SK-N-SH treated with all-trans-retinoic acid at 6 μM for 48 hours (cell line): ENCODE measurements at regions not wholly inside any gene's neighbourhood (a gene's known extent, or its start where the extent isn't known, plus 50 kb on each side); places are given as distances from the start of the nearest gene placed in this dataset.

ENCODE experiments used
- ARNTL ChIP-seq: fragments of 450-650 bp; formaldehyde crosslinking; IDR thresholded peaks from 2 replicates; pipeline ENCODE4 v1.5.0; 2020; ENCODE audit warnings: low read depth, mild to moderate bottlenecking, moderate library complexity, borderline replicate concordance
- BACH2 ChIP-seq: fragments of 250-450 bp; sonication (Bioruptor Pico); IDR thresholded peaks from 2 replicates; pipeline ENCODE4 v1.9.0; 2021; ENCODE audit warnings: mild to moderate bottlenecking, borderline replicate concordance
- GLIS3 ChIP-seq: fragments of 250-450 bp; sonication (Bioruptor Pico); IDR thresholded peaks from 2 replicates; pipeline ENCODE4 v1.5.0; 2020; ENCODE audit warnings: mild to moderate bottlenecking, moderate library complexity
- ISL1 ChIP-seq: fragments of 250-450 bp; sonication (Bioruptor Pico); IDR thresholded peaks from 2 replicates; pipeline ENCODE4 v2.1.2; 2022; ENCODE audit warnings: mild to moderate bottlenecking, moderate library complexity
- OSR1 ChIP-seq: fragments of 250-450 bp; sonication (Bioruptor Pico); IDR thresholded peaks from 2 replicates; pipeline ENCODE4 v1.8.0; 2022; ENCODE audit warnings: moderate library complexity, mild to moderate bottlenecking, inconsistent platforms
- POU6F1 ChIP-seq: fragments of 250-450 bp; sonication (Bioruptor Pico); IDR thresholded peaks from 2 replicates; pipeline ENCODE4 v1.8.0; 2021; ENCODE audit warnings: low read depth, mild to moderate bottlenecking, moderate library complexity, borderline replicate concordance
- SNAI2 ChIP-seq: fragments of 250-450 bp; sonication (Bioruptor Pico); IDR thresholded peaks from 2 replicates; pipeline ENCODE4 v1.5.0; 2020; ENCODE audit warnings: mild to moderate bottlenecking, moderate library complexity
- TCF4 ChIP-seq: fragments of 250-450 bp; sonication (Bioruptor Pico); IDR thresholded peaks from 2 replicates; pipeline ENCODE4 v1.8.0; 2021; ENCODE audit warnings: mild to moderate bottlenecking, moderate library complexity, borderline replicate concordance
- TOX ChIP-seq: fragments of 250-450 bp; sonication (Bioruptor Pico); IDR thresholded peaks from 2 replicates; pipeline ENCODE4 v1.8.0; 2021; ENCODE audit warnings: mild to moderate bottlenecking, moderate library complexity, borderline replicate concordance
- ZFP3 ChIP-seq: fragments of 250-450 bp; sonication (Bioruptor Pico); IDR thresholded peaks from 2 replicates; pipeline ENCODE4 v1.5.0; 2020; ENCODE audit warnings: mild to moderate bottlenecking, moderate library complexity
- ZFP30 ChIP-seq: fragments of 450-650 bp; formaldehyde crosslinking; IDR thresholded peaks from 2 replicates; pipeline ENCODE4 v1.5.0; 2022; ENCODE audit warnings: mild to moderate bottlenecking, moderate library complexity
- ZNF70 ChIP-seq: fragments of 450-650 bp; formaldehyde crosslinking; IDR thresholded peaks from 2 replicates; pipeline ENCODE4 v1.5.0; 2020; ENCODE audit warnings: mild to moderate bottlenecking, moderate library complexity
- TF ChIP-seq, protein P1 (sequence below): fragments of 250-450 bp; sonication (Bioruptor Pico); IDR thresholded peaks from 2 replicates; pipeline ENCODE4 v1.8.0; 2020; ENCODE audit warnings: mild to moderate bottlenecking, moderate library complexity, borderline replicate concordance
- TF ChIP-seq, protein P2 (sequence below): fragments of 250-450 bp; sonication (Bioruptor Pico); IDR thresholded peaks from 2 replicates; pipeline ENCODE4 v1.5.0; 2020; ENCODE audit warnings: mild to moderate bottlenecking, moderate library complexity

- TF ChIP-seq, protein P1, sequence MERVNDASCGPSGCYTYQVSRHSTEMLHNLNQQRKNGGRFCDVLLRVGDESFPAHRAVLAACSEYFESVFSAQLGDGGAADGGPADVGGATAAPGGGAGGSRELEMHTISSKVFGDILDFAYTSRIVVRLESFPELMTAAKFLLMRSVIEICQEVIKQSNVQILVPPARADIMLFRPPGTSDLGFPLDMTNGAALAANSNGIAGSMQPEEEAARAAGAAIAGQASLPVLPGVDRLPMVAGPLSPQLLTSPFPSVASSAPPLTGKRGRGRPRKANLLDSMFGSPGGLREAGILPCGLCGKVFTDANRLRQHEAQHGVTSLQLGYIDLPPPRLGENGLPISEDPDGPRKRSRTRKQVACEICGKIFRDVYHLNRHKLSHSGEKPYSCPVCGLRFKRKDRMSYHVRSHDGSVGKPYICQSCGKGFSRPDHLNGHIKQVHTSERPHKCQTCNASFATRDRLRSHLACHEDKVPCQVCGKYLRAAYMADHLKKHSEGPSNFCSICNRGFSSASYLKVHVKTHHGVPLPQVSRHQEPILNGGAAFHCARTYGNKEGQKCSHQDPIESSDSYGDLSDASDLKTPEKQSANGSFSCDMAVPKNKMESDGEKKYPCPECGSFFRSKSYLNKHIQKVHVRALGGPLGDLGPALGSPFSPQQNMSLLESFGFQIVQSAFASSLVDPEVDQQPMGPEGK (CRISPR knock-in tag): no peak
- no peak for TF ChIP-seq BACH2
- no peak for TF ChIP-seq SNAI2 (CRISPR knock-in tag)
- no peak for TF ChIP-seq OSR1 (CRISPR knock-in tag)
- no peak for TF ChIP-seq ARNTL (CRISPR knock-in tag)
- no peak for TF ChIP-seq ISL1 (CRISPR knock-in tag)
- no peak for TF ChIP-seq TOX (CRISPR knock-in tag)
- TF ChIP-seq, protein P2, sequence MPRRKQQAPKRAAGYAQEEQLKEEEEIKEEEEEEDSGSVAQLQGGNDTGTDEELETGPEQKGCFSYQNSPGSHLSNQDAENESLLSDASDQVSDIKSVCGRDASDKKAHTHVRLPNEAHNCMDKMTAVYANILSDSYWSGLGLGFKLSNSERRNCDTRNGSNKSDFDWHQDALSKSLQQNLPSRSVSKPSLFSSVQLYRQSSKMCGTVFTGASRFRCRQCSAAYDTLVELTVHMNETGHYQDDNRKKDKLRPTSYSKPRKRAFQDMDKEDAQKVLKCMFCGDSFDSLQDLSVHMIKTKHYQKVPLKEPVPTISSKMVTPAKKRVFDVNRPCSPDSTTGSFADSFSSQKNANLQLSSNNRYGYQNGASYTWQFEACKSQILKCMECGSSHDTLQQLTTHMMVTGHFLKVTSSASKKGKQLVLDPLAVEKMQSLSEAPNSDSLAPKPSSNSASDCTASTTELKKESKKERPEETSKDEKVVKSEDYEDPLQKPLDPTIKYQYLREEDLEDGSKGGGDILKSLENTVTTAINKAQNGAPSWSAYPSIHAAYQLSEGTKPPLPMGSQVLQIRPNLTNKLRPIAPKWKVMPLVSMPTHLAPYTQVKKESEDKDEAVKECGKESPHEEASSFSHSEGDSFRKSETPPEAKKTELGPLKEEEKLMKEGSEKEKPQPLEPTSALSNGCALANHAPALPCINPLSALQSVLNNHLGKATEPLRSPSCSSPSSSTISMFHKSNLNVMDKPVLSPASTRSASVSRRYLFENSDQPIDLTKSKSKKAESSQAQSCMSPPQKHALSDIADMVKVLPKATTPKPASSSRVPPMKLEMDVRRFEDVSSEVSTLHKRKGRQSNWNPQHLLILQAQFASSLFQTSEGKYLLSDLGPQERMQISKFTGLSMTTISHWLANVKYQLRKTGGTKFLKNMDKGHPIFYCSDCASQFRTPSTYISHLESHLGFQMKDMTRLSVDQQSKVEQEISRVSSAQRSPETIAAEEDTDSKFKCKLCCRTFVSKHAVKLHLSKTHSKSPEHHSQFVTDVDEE (CRISPR knock-in tag): no peak
- no peak for TF ChIP-seq TCF4 (CRISPR knock-in tag)
- no peak for TF ChIP-seq ZNF70 (CRISPR knock-in tag)
- no peak for TF ChIP-seq ZFP30 (CRISPR knock-in tag)
- TF ChIP-seq ZFP3 (CRISPR knock-in tag): no peak
- no peak for TF ChIP-seq POU6F1 (CRISPR knock-in tag)
- no peak for TF ChIP-seq GLIS3 (CRISPR knock-in tag)
These were observed 269.3 kb upstream of the ANO3 start for GRCh38 chr11:26062660-26063059.
